NCI-H146 treated with DMSO at 0.1 percent for 48 hours (cell line): ENCODE measurements at regions not wholly inside any gene's neighbourhood (a gene's known extent, or its start where the extent isn't known, plus 50 kb on each side); places are given as distances from the start of the nearest gene placed in this dataset.
"Not testable (repeated sequence)": the region's sequence is repeated elsewhere in the genome, so short reads cannot be mapped to it uniquely, and the experiment has no call there.

Experiments used
- DNase-seq: peaks from one replicate; lab custom pipeline; 2025; ENCODE audit not compliant: unreplicated experiment; lab: John Stamatoyannopoulos, UW

- peak; percentile 42 for DNase-seq
Observed at GRCh38 chrX:18010253-18010652, 149.2 kb upstream of the RAI2 start.

GRCh38 chrX:18003876-18004275, 142.8 kb upstream of the RAI2 start:
- no peak for DNase-seq

GRCh38 chrX:18002791-18003190, 141.7 kb upstream of the RAI2 start:
- no peak for DNase-seq

GRCh38 chrX:17994429-17994828, 133.3 kb upstream of the RAI2 start:
- no peak for DNase-seq

GRCh38 chrX:17993062-17993461, 132.0 kb upstream of the RAI2 start:
- DNase-seq, result no peak

GRCh38 chrX:17990532-17990931, 129.4 kb upstream of the RAI2 start:
- no peak for DNase-seq

- DNase-seq, result no peak
Observed at GRCh38 chrX:17987783-17988182, 126.7 kb upstream of the RAI2 start.

GRCh38 chrX:17986977-17987376, 125.9 kb upstream of the RAI2 start:
- no peak for DNase-seq

- no peak for DNase-seq
Observed at GRCh38 chrX:17986440-17986839, 125.3 kb upstream of the RAI2 start.

- DNase-seq, result peak; percentile 38
Observed at GRCh38 chrX:17984415-17984814, 123.3 kb upstream of the RAI2 start.

GRCh38 chrX:17983389-17983788, 122.3 kb upstream of the RAI2 start:
- no peak for DNase-seq

- DNase-seq, result no peak
Observed at GRCh38 chrX:17977696-17978095, 116.6 kb upstream of the RAI2 start.

- no peak for DNase-seq
Observed at GRCh38 chrX:17976955-17977354, 115.9 kb upstream of the RAI2 start.

- DNase-seq, result not testable (repeated sequence)
Observed at GRCh38 chrX:17975349-17975748, 114.3 kb upstream of the RAI2 start.

GRCh38 chrX:17968367-17968766, 107.3 kb upstream of the RAI2 start:
- DNase-seq, result peak; percentile 95

- DNase-seq, result peak; percentile 95
Observed at GRCh38 chrX:17967888-17968287, 106.8 kb upstream of the RAI2 start.

GRCh38 chrX:17964871-17965270, 103.8 kb upstream of the RAI2 start:
- DNase-seq, result no peak

- no peak for DNase-seq
Observed at GRCh38 chrX:17960891-17961290, 99.8 kb upstream of the RAI2 start.

GRCh38 chrX:17944833-17945497, 83.9 kb upstream of the RAI2 start:
- DNase-seq, result peak; percentile 7

- not testable (repeated sequence) for DNase-seq
Observed at GRCh38 chrX:17941171-17941570, 80.1 kb upstream of the RAI2 start.

- no peak for DNase-seq
Observed at GRCh38 chrX:17939724-17940123, 78.6 kb upstream of the RAI2 start.

GRCh38 chrX:17933856-17934255, 72.8 kb upstream of the RAI2 start:
- no peak for DNase-seq

GRCh38 chrX:17932781-17933180, 71.7 kb upstream of the RAI2 start:
- DNase-seq, result no peak
